Thyroid gland (tissue), 4 donors: ENCODE measurements at regions not wholly inside any gene's neighbourhood (a gene's known extent, or its start where the extent isn't known, plus 50 kb on each side); places are given as distances from the start of the nearest gene placed in this dataset.

Experiments used
- POLR2A ChIP-seq, 2 donors: fragments of 450-650 bp; IDR thresholded peaks; one replicate each; pipeline ENCODE4 v1.6.1; 2017; ENCODE audit warnings: antibody characterized with exemption in 2 of 2, mild to moderate bottlenecking in 2 of 2, moderate library complexity in 1 of 2
- TF ChIP-seq, protein P1 (sequence below), 6 experiments: fragments of 200-600 bp in 3 of 6; fragments of 450-650 bp in 3 of 6; sonication (generic) in 3 of 6; IDR thresholded peaks; one replicate each; pipeline ENCODE4 v1.5.1; 2016 to 2019; ENCODE audit warnings: antibody characterized with exemption in 6 of 6, mild to moderate bottlenecking in 2 of 6, inconsistent platforms in 1 of 6, moderate library complexity in 1 of 6

GRCh38 chr2:31813016-31813415, 197.8 kb downstream of the MEMO1 start:
- TF ChIP-seq, protein P1, sequence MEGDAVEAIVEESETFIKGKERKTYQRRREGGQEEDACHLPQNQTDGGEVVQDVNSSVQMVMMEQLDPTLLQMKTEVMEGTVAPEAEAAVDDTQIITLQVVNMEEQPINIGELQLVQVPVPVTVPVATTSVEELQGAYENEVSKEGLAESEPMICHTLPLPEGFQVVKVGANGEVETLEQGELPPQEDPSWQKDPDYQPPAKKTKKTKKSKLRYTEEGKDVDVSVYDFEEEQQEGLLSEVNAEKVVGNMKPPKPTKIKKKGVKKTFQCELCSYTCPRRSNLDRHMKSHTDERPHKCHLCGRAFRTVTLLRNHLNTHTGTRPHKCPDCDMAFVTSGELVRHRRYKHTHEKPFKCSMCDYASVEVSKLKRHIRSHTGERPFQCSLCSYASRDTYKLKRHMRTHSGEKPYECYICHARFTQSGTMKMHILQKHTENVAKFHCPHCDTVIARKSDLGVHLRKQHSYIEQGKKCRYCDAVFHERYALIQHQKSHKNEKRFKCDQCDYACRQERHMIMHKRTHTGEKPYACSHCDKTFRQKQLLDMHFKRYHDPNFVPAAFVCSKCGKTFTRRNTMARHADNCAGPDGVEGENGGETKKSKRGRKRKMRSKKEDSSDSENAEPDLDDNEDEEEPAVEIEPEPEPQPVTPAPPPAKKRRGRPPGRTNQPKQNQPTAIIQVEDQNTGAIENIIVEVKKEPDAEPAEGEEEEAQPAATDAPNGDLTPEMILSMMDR (IDR thresholded peaks at IDR 0.05) = no peak
- no peak for TF ChIP-seq POLR2A (IDR thresholded peaks at IDR 0.05)
